GM21786 (cell line): ENCODE measurements at regions not wholly inside any gene's neighbourhood (a gene's known extent, or its start where the extent isn't known, plus 50 kb on each side); places are given as distances from the start of the nearest gene placed in this dataset.

Source experiments
- ATAC-seq: cut with Tn5 transposase; IDR thresholded peaks from one replicate; pipeline ENCODE4 v1.9.1; 2021; ENCODE audit not compliant: unreplicated experiment

GRCh38 chr4:96755569-96756484 is 915.9 kb downstream of the PDHA2 start:
- ATAC-seq, result no peak

- ATAC-seq, result no peak
These were observed 916.7 kb downstream of the PDHA2 start for GRCh38 chr4:96756584-96756983.

GRCh38 chr4:96763546-96763945 is 923.7 kb downstream of the PDHA2 start:
- no peak for ATAC-seq

GRCh38 chr4:96766359-96766758 is 926.5 kb downstream of the PDHA2 start:
- ATAC-seq, result no peak

GRCh38 chr4:96767815-96768480 is 928.1 kb downstream of the PDHA2 start:
- no peak for ATAC-seq

- no peak for ATAC-seq
These were observed 935.6 kb downstream of the PDHA2 start for GRCh38 chr4:96775501-96775900.

GRCh38 chr4:96776920-96777527 is 937.1 kb downstream of the PDHA2 start:
- no peak for ATAC-seq

GRCh38 chr4:96784336-96784735 is 944.4 kb downstream of the PDHA2 start:
- ATAC-seq, result no peak

GRCh38 chr4:96786306-96786705 is 946.4 kb downstream of the PDHA2 start:
- no peak for ATAC-seq

- no peak for ATAC-seq
These were observed 947.9 kb downstream of the PDHA2 start for GRCh38 chr4:96787766-96788165.

GRCh38 chr4:96809563-96809962 is 969.7 kb downstream of the PDHA2 start:
- ATAC-seq, result no peak

GRCh38 chr4:96827086-96827485 is 987.2 kb downstream of the PDHA2 start:
- no peak for ATAC-seq

- no peak for ATAC-seq
These were observed 993.9 kb downstream of the PDHA2 start for GRCh38 chr4:96833831-96834230.

- no peak for ATAC-seq
These were observed 996.1 kb downstream of the PDHA2 start for GRCh38 chr4:96835991-96836390.

GRCh38 chr4:96839441-96839840 is 999.5 kb downstream of the PDHA2 start:
- ATAC-seq, result no peak

- ATAC-seq, result no peak
These were observed 1001.9 kb downstream of the PDHA2 start for GRCh38 chr4:96841801-96842200.

- ATAC-seq, result no peak
These were observed 1005.1 kb downstream of the PDHA2 start for GRCh38 chr4:96844858-96845490.

GRCh38 chr4:96845819-96846218 is 1005.9 kb downstream of the PDHA2 start:
- ATAC-seq, result no peak

- ATAC-seq, result no peak
These were observed 1034.8 kb downstream of the PDHA2 start for GRCh38 chr4:96874657-96875056.

- ATAC-seq, result no peak
These were observed 1039.6 kb downstream of the PDHA2 start for GRCh38 chr4:96879527-96879926.

- ATAC-seq, result no peak
These were observed 1048.0 kb downstream of the PDHA2 start for GRCh38 chr4:96887857-96888256.
